SW480 (cell line): ENCODE measurements at regions not wholly inside any gene's neighbourhood (a gene's known extent, or its start where the extent isn't known, plus 50 kb on each side); places are given as distances from the start of the nearest gene placed in this dataset.

Experiments
- DNase-seq: peaks from one replicate; pipeline ENCODE4 v3.0.0-alpha.2; 2016; ENCODE audit warnings: low spot score

- DNase-seq, result no peak
Observed at GRCh38 chr3:30495172-30496065, 111.0 kb upstream of the TGFBR2 start.

GRCh38 chr3:30496066-30496966 lies 110.1 kb upstream of the TGFBR2 start:
- peak; percentile 29 for DNase-seq

- DNase-seq, result no peak
Observed at GRCh38 chr3:30498587-30498967, 107.8 kb upstream of the TGFBR2 start.

- no peak for DNase-seq
Observed at GRCh38 chr3:30500666-30501399, 105.6 kb upstream of the TGFBR2 start.

- no peak for DNase-seq
Observed at GRCh38 chr3:30501526-30501925, 104.9 kb upstream of the TGFBR2 start.

GRCh38 chr3:30502051-30502741 lies 104.2 kb upstream of the TGFBR2 start:
- no peak for DNase-seq

GRCh38 chr3:30502742-30503073 lies 103.7 kb upstream of the TGFBR2 start:
- DNase-seq, result peak; percentile 64

GRCh38 chr3:30503446-30503845 lies 103.0 kb upstream of the TGFBR2 start:
- no peak for DNase-seq

- DNase-seq, result no peak
Observed at GRCh38 chr3:30504939-30505338, 101.5 kb upstream of the TGFBR2 start.

- DNase-seq, result no peak
Observed at GRCh38 chr3:30505866-30506520, 100.4 kb upstream of the TGFBR2 start.

- DNase-seq, result no peak
Observed at GRCh38 chr3:30508339-30508738, 98.1 kb upstream of the TGFBR2 start.

- no peak for DNase-seq
Observed at GRCh38 chr3:30510596-30510995, 95.8 kb upstream of the TGFBR2 start.

GRCh38 chr3:30511524-30512251 lies 94.7 kb upstream of the TGFBR2 start:
- DNase-seq, result peak; percentile 5

GRCh38 chr3:30512576-30512975 lies 93.8 kb upstream of the TGFBR2 start:
- DNase-seq, result no peak

- DNase-seq, result no peak
Observed at GRCh38 chr3:30513374-30514152, 92.8 kb upstream of the TGFBR2 start.

- no peak for DNase-seq
Observed at GRCh38 chr3:30516238-30516637, 90.2 kb upstream of the TGFBR2 start.

- no peak for DNase-seq
Observed at GRCh38 chr3:30518181-30518864, 88.1 kb upstream of the TGFBR2 start.

- DNase-seq, result no peak
Observed at GRCh38 chr3:30518872-30519271, 87.5 kb upstream of the TGFBR2 start.

GRCh38 chr3:30520699-30521098 lies 85.7 kb upstream of the TGFBR2 start:
- DNase-seq, result no peak
